Cardiac fibroblast (primary cell): ENCODE measurements at regions not wholly inside any gene's neighbourhood (a gene's known extent, or its start where the extent isn't known, plus 50 kb on each side); places are given as distances from the start of the nearest gene placed in this dataset.

Experiments
- DNase-seq, 2 donors: peaks; one replicate each; pipeline versions ENCODE4 v3.0.0 to v3.0.0-alpha.2; 2010; ENCODE audit warnings: low read depth in 2 of 2
- H3K4me3 ChIP-seq, 2 donors: replicated peaks in 1 of 2; 1 replicate in 1 of 2; 2 replicates in 1 of 2; pipeline ENCODE4 v1.5.1; 2011; ENCODE audit warnings: low read depth in 2 of 2, low read length in 2 of 2, mild to moderate bottlenecking in 2 of 2, moderate library complexity in 1 of 2
- TF ChIP-seq, protein P1 (sequence below): IDR thresholded peaks from one replicate; pipeline ENCODE4 v1.5.1; 2011; ENCODE audit warnings: low read depth, mild to moderate bottlenecking, low read length, inconsistent platforms

DNA sequence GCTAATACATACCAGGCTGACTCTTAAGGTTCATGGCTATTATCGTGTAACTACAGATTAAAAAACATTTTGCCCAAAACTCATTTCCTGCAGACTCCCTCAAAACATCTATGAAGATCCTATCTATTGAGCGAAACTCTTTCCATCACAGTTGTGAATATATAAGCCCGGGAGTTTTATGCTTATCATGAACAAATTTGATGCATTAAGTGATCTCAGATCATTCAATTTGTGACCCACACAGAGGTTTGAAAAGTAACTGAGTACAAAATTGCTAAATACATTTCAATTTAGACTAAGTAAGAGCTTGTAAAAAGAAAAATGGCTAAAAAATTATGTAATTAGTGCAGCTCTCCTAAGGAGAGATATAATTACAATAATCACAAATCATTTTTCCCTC lies 1228.8 kb upstream of the TENM4 start:
- no peak for DNase-seq
- TF ChIP-seq, protein P1, sequence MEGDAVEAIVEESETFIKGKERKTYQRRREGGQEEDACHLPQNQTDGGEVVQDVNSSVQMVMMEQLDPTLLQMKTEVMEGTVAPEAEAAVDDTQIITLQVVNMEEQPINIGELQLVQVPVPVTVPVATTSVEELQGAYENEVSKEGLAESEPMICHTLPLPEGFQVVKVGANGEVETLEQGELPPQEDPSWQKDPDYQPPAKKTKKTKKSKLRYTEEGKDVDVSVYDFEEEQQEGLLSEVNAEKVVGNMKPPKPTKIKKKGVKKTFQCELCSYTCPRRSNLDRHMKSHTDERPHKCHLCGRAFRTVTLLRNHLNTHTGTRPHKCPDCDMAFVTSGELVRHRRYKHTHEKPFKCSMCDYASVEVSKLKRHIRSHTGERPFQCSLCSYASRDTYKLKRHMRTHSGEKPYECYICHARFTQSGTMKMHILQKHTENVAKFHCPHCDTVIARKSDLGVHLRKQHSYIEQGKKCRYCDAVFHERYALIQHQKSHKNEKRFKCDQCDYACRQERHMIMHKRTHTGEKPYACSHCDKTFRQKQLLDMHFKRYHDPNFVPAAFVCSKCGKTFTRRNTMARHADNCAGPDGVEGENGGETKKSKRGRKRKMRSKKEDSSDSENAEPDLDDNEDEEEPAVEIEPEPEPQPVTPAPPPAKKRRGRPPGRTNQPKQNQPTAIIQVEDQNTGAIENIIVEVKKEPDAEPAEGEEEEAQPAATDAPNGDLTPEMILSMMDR: no peak

DNA sequence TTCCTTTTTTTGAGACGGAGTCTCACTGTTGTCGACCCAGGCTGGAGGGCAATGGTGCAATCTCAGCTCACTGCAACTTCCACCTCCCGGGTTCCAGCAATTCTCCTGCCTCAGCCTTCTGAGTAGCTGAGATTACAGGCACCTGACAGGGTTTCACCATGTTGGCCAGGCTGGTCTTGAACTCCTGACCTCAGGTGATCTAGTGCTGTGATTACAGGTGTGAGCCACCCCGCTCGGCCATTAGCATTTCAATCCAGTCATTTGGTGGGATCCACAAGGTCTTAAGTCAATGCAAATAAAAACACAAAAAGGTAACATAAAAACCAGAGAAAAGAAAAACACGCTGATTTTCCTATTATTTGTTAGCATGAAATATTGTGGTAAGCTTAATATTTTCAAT lies 1227.2 kb upstream of the TENM4 start:
- no peak overlapping the region for H3K4me3 ChIP-seq
- TF ChIP-seq, protein P1: no peak
- no peak for DNase-seq

More for the DNA sequence above, 1228.8 kb upstream of the TENM4 start:
- no peak overlapping the region for H3K4me3 ChIP-seq

DNA sequence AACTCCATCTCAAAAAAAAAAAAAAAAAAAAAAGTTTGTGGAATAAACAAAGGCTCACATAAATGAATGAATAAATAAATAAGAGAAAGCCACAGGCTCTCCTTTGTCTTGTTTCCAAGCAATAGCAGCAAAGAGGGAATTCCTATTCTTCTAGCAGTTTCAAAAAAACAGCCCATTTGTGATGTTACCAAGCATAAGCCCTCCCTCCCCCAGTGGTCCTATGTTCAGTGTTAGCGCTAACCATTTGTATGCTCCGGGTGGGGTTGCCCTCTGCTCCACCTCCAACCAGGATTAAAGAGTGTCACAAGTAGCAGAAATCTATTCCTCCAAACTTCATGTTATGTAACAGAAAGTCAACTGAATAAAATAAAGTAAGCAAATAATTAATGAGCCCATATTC lies 1215.0 kb upstream of the TENM4 start:
- TF ChIP-seq, protein P1: no peak
- H3K4me3 ChIP-seq: no peak overlapping the region
- DNase-seq: no peak

DNA sequence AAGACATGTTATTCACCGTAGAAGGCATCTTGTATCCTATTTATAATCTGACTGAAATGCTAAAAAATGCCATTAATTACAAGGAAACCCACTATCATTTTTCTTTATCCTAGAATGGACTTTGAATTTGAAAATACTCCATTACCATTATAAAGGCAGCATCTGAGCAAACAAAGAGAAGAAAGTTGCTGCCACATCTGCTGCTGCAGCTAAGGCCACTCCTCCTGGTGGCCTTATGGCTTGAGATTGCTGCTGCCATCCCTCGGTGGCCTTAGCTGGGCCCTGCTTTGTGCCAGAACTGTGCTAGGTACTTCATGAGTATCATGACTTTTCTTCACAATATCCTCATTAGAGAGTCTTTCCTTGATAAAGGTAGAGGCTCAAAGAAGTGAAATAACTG lies 1210.1 kb upstream of the TENM4 start:
- TF ChIP-seq, protein P1: no peak
- DNase-seq: no peak
- no peak overlapping the region for H3K4me3 ChIP-seq

DNA sequence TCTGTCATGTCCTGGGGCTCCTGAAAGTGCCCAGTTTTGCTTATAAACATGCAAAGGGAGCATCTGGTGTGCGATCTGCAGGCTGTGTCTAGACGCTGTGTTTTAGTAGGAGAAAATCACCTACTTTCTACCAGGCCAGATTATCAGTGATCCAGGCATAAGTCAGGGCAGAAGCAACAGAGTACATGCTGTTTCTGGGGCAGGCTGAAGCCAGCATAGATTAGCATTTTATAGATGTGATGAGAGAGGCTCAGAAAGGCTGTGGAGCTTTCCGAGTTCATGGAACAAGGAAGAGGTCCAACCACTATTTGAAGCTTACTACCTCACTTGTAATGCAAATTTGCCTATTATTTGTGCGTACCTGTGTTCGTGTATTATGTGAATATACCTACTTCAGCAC lies 1208.4 kb upstream of the TENM4 start:
- TF ChIP-seq, protein P1: no peak
- DNase-seq: no peak
- H3K4me3 ChIP-seq: no peak overlapping the region

DNA sequence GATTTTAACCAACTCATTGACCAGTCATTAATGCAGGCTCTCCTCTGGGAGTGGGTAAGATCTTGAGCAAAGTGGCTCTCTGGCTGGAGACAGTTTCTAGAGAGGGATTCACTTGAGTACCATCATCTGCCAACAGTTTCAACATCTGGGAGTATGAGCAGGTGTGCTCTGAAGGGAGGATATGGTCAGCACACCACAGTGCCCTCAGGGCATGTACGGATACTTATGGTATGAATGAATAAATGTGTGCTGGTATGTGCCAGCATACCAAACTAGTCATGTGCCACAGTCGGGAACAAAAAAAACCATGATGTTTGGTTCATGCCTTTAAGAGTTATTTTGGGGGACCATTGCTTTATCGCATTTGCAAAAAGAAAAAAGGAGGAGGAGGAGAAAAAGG lies 1197.5 kb upstream of the TENM4 start:
- no peak overlapping the region for H3K4me3 ChIP-seq
- no peak for DNase-seq
- TF ChIP-seq, protein P1: no peak

DNA sequence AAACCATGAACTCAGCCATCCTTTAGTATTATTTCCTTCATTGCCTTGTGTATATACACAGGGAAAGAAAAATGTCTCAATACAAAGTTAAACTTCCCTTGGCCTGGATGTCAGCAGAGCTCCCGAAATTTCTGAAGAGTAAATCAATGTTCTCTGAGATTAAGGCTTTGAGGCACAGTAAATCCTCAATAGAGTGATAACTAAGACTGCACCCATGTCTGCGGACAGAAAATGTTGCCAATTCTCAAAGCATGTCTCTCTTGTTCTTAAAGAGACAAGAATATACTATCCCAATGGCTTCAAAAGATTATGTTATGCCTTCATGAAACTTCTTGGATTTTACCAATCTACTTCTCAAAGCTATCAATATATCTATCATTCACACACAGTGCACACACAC lies 1196.7 kb upstream of the TENM4 start:
- no peak for DNase-seq
- H3K4me3 ChIP-seq: no peak overlapping the region
- TF ChIP-seq, protein P1: no peak
